AG04450 (cell line): ENCODE measurements at regions not wholly inside any gene's neighbourhood (a gene's known extent, or its start where the extent isn't known, plus 50 kb on each side); places are given as distances from the start of the nearest gene placed in this dataset.

ENCODE experiments used
- CTCF ChIA-PET: fragments of 300-600, 350-600 bp; formaldehyde crosslinking; extraction: SDS; loops from one replicate; lab custom pipeline; 2022; ENCODE audit warnings: antibody characterized with exemption, inconsistent platforms; lab: Charles Lee
- POLR2A ChIA-PET: fragments of 350-600 bp; formaldehyde crosslinking; extraction: SDS; loops from one replicate; lab custom pipeline; 2021; ENCODE audit warnings: antibody characterized with exemption, inconsistent platforms; lab: Yijun Ruan, JAX
- DNase-seq: peaks from one replicate; pipeline ENCODE4 v3.0.0-alpha.2; 2011; ENCODE audit warnings: low read depth, low spot score
- H3K27ac ChIP-seq: one replicate; pipeline ENCODE4 v1.5.1; 2012; ENCODE audit warnings: low read depth, low read length, control low read depth
- H3K27me3 ChIP-seq: one replicate; pipeline ENCODE4 v1.6.0; 2012; ENCODE audit warnings: low read length; ENCODE audit not compliant: control insufficient read depth, insufficient read depth
- H3K4me3 ChIP-seq: 2 replicates; pipeline ENCODE4 v1.5.1; 2011; ENCODE audit warnings: mild to moderate bottlenecking, low read depth, low read length, control low read depth
- H3K9me3 ChIP-seq: 2 replicates; pipeline ENCODE4 v1.5.1; 2012; ENCODE audit warnings: low read length; ENCODE audit not compliant: control insufficient read depth, insufficient read depth
- TF ChIP-seq, protein P1 (sequence below): IDR thresholded peaks from 2 replicates; pipeline ENCODE4 v1.5.1; 2011; ENCODE audit warnings: low read depth, low read length, control low read depth, inconsistent platforms

- H3K4me3 ChIP-seq, result no peak overlapping the region
- peaks cover 93% of the 10 kb centered on the region for H3K9me3 ChIP-seq
- H3K27me3 ChIP-seq, result no peaks in the 10 kb centered on the region
- TF ChIP-seq, protein P1, sequence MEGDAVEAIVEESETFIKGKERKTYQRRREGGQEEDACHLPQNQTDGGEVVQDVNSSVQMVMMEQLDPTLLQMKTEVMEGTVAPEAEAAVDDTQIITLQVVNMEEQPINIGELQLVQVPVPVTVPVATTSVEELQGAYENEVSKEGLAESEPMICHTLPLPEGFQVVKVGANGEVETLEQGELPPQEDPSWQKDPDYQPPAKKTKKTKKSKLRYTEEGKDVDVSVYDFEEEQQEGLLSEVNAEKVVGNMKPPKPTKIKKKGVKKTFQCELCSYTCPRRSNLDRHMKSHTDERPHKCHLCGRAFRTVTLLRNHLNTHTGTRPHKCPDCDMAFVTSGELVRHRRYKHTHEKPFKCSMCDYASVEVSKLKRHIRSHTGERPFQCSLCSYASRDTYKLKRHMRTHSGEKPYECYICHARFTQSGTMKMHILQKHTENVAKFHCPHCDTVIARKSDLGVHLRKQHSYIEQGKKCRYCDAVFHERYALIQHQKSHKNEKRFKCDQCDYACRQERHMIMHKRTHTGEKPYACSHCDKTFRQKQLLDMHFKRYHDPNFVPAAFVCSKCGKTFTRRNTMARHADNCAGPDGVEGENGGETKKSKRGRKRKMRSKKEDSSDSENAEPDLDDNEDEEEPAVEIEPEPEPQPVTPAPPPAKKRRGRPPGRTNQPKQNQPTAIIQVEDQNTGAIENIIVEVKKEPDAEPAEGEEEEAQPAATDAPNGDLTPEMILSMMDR, result no peak
- CTCF ChIA-PET, result no interaction called here
- no peak for DNase-seq
- POLR2A ChIA-PET, result no interaction called here
- no peak overlapping the region for H3K27ac ChIP-seq
These were observed 249.7 kb downstream of the TTLL2 start for GRCh38 chr6:167574431-167575151.

DNA sequence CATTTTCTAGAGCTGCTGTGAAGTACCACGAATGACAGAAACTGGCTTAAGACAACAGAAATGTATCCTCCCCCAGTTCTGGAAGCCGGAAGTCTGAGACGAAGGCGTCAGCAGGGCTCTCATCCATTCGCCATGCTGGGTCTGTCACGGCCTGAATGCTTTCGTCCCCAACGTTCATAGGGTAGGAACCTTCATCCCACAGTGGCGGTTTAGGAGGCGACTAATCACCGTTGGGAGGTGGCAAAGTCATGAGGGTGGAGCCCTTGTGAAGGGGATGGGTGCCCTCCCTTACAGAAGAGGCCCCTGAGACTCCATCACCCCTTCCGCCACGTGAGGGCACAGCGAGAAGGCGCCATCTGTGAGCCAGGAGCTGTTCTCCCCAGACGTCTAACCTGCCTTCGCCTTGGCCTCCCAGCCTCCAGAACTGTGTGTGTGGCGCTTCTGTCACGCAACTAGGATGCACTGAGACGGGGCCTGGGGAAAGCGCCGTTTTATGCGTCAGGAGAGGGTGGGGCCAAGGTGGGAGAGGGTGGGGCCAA is 250.3 kb downstream of the TTLL2 start:
- TF ChIP-seq, protein P1, result no peak
- CTCF ChIA-PET, result no interaction called here
- Histone ChIP-seq H3K27me3 (no peaks in the 10 kb centered on the region), H3K4me3 (no peak overlapping the region), H3K9me3 (peaks cover 90% of the 10 kb centered on the region), H3K27ac (no peak overlapping the region)
- DNase-seq, result no peak
- POLR2A ChIA-PET, result no interaction called here

- no peak overlapping the region for H3K4me3 ChIP-seq
- TF ChIP-seq, protein P1, result no peak
- H3K27ac ChIP-seq, result no peak overlapping the region
- H3K9me3 ChIP-seq, result peaks cover 81% of the 10 kb centered on the region
- H3K27me3 ChIP-seq, result no peaks in the 10 kb centered on the region
- POLR2A ChIA-PET, result no interaction called here
- CTCF ChIA-PET, result no interaction called here
- DNase-seq, result no peak
These were observed 250.5 kb upstream of the AFDN start for GRCh38 chr6:167576050-167576741.

GRCh38 chr6:167576828-167577503 is 249.7 kb upstream of the AFDN start:
- no peak overlapping the region for H3K27ac ChIP-seq
- H3K27me3 ChIP-seq, result no peaks in the 10 kb centered on the region
- ChIA-PET CTCF (no interaction called here), POLR2A (no interaction called here)
- H3K9me3 ChIP-seq, result peaks cover 81% of the 10 kb centered on the region
- H3K4me3 ChIP-seq, result no peak overlapping the region
- TF ChIP-seq, protein P1, result no peak
- no peak for DNase-seq
